Keratinocyte (primary cell): ENCODE measurements at regions not wholly inside any gene's neighbourhood (a gene's known extent, or its start where the extent isn't known, plus 50 kb on each side); places are given as distances from the start of the nearest gene placed in this dataset.

ENCODE experiments used
- EZH2 ChIP-seq: IDR thresholded peaks from one replicate; pipeline ENCODE4 v1.6.1; 2012; ENCODE audit warnings: inconsistent platforms, mild to moderate bottlenecking, low read length, moderate library complexity
- TF ChIP-seq, protein P1 (sequence below), 3 experiments: IDR thresholded peaks in 1 of 3; conservative IDR thresholded peaks in 1 of 3; optimal IDR thresholded peaks in 1 of 3; 2 replicates in 2 of 3; 3 replicates in 1 of 3; pipeline versions ENCODE3 to v1.5.1; 2011; ENCODE audit warnings: low read length in 3 of 3, mild to moderate bottlenecking in 3 of 3, moderate library complexity in 2 of 3, control low read depth in 1 of 3, inconsistent platforms in 1 of 3; ENCODE audit not compliant: insufficient read depth in 2 of 3; ENCODE audit errors: extremely low read depth in 1 of 3

DNA sequence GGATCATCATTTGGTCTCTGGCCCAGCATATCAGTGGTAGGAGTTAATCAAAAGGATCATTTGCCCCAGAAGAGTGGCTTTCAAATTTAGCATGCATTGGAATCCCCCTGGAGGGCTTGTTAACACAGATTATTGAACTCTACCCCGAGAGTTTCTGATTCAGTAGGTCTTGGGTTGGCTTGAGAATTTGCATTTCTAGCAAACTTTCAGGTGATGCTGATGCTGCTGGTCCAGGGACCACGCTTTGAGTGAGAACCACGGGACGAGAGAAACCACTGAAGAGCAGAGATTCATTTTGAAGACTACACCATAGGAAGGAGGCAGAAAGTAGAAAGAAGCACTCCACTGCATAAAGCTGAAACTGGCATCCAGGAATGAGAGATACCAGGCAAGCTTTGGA lies 81.3 kb upstream of the DUSP10 start:
- TF ChIP-seq, protein P1, sequence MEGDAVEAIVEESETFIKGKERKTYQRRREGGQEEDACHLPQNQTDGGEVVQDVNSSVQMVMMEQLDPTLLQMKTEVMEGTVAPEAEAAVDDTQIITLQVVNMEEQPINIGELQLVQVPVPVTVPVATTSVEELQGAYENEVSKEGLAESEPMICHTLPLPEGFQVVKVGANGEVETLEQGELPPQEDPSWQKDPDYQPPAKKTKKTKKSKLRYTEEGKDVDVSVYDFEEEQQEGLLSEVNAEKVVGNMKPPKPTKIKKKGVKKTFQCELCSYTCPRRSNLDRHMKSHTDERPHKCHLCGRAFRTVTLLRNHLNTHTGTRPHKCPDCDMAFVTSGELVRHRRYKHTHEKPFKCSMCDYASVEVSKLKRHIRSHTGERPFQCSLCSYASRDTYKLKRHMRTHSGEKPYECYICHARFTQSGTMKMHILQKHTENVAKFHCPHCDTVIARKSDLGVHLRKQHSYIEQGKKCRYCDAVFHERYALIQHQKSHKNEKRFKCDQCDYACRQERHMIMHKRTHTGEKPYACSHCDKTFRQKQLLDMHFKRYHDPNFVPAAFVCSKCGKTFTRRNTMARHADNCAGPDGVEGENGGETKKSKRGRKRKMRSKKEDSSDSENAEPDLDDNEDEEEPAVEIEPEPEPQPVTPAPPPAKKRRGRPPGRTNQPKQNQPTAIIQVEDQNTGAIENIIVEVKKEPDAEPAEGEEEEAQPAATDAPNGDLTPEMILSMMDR (optimal IDR thresholded peaks at IDR 0.05 in 1 of 3, IDR thresholded peaks at IDR 0.05 in 1 of 3, conservative IDR thresholded peaks at IDR 0.05 in 1 of 3; ENCODE audit: extremely low read depth in 1 of 3, insufficient read depth in 2 of 3, low read length in 3 of 3) = no peak
- TF ChIP-seq EZH2 = no peak
